ENCODE measurements at regions not wholly inside any gene's neighbourhood (a gene's known extent, or its start where the extent isn't known, plus 50 kb on each side); places are given as distances from the start of the nearest gene placed in this dataset.
"Not testable (repeated sequence)": the region's sequence is repeated elsewhere in the genome, so short reads cannot be mapped to it uniquely, and the experiment has no call there.

- DNase-seq: no peak
These were observed 65.4 kb upstream of the HAND1 start for GRCh38 chr5:154543380-154543779.

- DNase-seq: no peak
These were observed 64.6 kb upstream of the HAND1 start for GRCh38 chr5:154542581-154542980.

DNA sequence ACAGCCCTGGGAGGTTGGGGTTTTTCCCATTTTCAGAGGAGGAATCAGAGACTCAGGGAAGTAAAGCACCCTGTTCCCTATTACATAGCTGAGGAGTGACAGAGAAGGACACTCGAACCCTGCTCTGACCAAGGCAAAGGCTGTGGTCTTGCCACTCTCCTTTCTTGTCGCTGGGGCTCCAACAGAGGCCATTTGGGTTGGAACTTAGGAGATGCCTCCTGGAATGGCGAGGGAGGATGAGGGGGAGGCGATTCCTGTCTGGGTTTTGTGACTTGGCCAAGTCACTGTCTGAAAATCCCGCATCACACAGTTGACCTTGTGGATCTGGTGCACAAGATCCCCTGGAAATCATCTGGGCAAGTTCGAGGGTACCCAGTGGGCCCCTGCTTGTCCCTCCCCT is 64.0 kb upstream of the HAND1 start:
- no peak for DNase-seq

GRCh38 chr5:154541553-154541952 is 63.5 kb upstream of the HAND1 start:
- no peak for DNase-seq

GRCh38 chr5:154540600-154540999 is 62.6 kb upstream of the HAND1 start:
- no peak for DNase-seq

DNA sequence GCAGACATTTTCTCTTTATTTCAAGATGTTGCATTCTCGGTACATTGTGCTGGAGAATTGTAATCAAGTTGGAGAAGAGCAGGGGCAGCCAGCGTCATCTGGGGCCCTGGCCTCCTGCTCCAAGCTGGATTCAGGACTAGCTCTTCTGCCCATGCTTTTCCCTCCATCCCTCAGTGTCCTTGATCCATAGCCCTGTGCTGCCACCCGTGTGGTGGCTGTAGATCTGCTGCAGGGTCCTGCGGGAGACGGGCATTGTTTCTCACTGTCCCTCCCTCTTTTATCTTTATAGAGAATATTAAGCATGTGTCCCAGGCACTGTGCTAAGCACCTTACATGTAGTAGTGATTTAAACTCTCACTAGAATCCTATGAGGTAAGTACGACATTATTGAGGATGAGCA is 60.5 kb upstream of the HAND1 start:
- DNase-seq: no peak

- not testable (repeated sequence) for DNase-seq
These were observed 58.4 kb upstream of the HAND1 start for GRCh38 chr5:154536439-154536838.

DNA sequence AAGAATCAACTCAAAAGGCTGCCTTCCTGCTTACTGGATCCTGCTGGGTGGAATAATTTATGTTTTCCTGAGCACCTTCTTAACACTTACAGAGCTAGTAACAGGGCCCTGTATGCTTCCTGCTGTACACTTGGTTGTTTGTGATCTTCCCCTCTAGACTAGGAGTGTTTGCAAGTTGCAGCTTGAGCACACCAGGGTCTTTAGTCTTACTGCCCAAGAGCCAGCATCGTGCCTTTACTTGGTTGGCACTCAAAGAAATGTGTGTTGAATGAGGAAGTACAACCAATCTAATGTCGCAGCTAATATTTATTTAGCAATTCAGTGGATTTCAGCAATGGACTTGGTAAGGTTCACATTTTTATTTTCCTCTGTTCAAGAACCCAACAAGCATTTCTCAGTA is 57.5 kb upstream of the HAND1 start:
- DNase-seq: no peak

DNA sequence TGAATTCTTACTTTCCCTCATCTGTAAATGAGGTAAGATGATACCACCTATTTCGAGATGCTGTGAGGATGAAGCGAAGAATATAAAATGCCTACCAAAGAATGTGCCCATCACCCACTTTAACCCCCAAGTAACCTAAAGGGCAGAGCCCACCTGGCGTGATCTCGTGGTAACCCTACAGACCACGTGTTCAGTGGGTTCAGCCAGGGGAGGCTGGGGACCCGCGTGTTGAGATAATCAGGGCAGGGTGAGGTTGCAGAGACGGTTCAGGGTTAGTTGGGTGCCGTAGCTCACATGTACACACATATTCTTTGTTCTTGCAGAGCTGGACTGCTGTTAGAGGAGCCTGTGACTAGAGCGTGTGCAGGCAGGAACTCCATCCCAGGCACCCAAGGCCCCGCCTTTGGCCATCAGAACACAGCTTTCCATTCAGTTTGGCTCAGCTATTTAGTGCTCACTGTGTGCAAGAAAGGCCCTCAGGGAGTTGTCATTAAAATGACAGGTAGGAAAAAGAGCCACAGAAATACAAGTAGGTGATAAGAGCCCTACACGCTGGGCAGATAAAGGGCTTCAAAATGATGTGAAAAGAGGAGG is 56.5 kb upstream of the HAND1 start:
- no peak for DNase-seq

DNA sequence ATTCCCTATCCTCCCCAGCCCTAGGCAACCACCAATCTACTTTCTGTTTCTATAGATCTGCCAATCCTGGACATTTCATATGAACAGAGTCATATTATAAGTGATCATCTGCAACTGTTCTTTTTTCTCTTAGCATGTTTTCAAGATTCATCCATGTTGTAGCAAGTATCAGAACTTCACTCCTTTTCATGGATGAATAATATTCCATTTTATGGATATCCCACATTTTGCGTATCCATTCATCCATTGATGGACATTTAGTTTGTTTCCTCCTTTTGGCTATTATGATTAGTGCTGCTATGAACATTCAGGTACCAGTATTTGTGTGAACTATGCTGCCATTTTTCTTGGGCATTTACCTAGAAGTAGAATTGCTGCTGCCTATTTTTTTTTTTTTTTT is 51.3 kb upstream of the HAND1 start:
- no peak for DNase-seq

DNA sequence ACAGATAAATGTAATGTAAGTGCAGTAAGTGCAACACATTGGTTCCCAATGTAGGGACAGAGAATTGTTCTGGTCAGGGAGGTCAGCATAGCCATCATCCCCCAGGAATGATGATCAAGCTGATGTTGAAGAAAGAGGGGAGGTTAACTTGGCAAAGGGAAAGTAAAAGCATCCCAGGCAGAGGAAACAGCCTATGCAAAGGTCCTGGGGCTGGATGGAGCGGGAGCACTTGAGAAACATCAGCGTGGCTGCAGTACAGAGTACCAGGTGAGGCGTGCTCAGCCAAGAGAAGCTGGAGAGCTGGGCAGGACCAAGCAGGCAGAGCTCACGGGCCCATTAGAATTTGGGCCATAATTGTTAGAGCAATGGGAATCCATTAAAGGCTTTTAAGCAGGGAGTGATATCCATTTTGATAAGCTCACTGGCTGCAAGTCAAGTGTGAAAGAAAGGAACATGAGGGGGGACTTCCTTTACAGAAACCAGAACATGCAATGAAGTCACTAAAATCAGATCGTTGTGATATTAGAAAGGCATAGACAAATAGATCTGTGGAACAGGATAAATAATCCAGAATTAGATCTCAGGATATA is 50.1 kb upstream of the HAND1 start:
- no peak for DNase-seq
